BE2C (cell line): ENCODE measurements at regions not wholly inside any gene's neighbourhood (a gene's known extent, or its start where the extent isn't known, plus 50 kb on each side); places are given as distances from the start of the nearest gene placed in this dataset.

Source experiments
- DNase-seq: peaks from one replicate; pipeline ENCODE4 v3.0.0-alpha.2; 2020
- H3K27me3 ChIP-seq: fragments of 250-450 bp; sonication (Bioruptor Pico); 2 replicates; pipeline ENCODE4 v1.5.1; 2020; ENCODE audit warnings: mild to moderate bottlenecking
- H3K36me3 ChIP-seq: fragments of 250-450 bp; sonication (Bioruptor Pico); 2 replicates; pipeline ENCODE4 v1.5.1; 2020; ENCODE audit warnings: mild to moderate bottlenecking
- H3K4me1 ChIP-seq: fragments of 250-450 bp; sonication (Bioruptor Pico); 2 replicates; pipeline ENCODE4 v1.5.1; 2020
- H3K4me3 ChIP-seq: 2 replicates; pipeline ENCODE4 v1.5.1; 2011; ENCODE audit warnings: low read depth, low read length
- H3K9me3 ChIP-seq: fragments of 250-450 bp; sonication (Bioruptor Pico); 2 replicates; pipeline ENCODE4 v1.5.1; 2020
- CTCF ChIP-seq: IDR thresholded peaks from 2 replicates; pipeline ENCODE4 v1.5.1; 2012; ENCODE audit warnings: mild to moderate bottlenecking, low read depth, low read length

- Histone ChIP-seq H3K36me3 (no peaks in the 10 kb centered on the region), H3K27me3 (no peaks in the 10 kb centered on the region), H3K9me3 (no peaks in the 10 kb centered on the region), H3K4me1 (no peaks in the 10 kb centered on the region), H3K4me3 (no peak overlapping the region)
- TF ChIP-seq CTCF: no peak
- DNase-seq: no peak
These were observed 380.0 kb downstream of the NR2F1-AS1 start for GRCh38 chr5:93201061-93201460.

GRCh38 chr5:93196986-93197385 lies 384.0 kb downstream of the NR2F1-AS1 start:
- Histone ChIP-seq H3K27me3 (no peaks in the 10 kb centered on the region), H3K4me3 (no peak overlapping the region), H3K4me1 (peaks cover 9% of the 10 kb centered on the region), H3K9me3 (no peaks in the 10 kb centered on the region), H3K36me3 (no peaks in the 10 kb centered on the region)
- TF ChIP-seq CTCF: no peak
- DNase-seq: no peak

- H3K4me3 ChIP-seq: no peak overlapping the region
- no peak for TF ChIP-seq CTCF
- H3K4me1 ChIP-seq: peaks cover 9% of the 10 kb centered on the region
- no peak for DNase-seq
- H3K9me3 ChIP-seq: no peaks in the 10 kb centered on the region
- H3K36me3 ChIP-seq: no peaks in the 10 kb centered on the region
- H3K27me3 ChIP-seq: no peaks in the 10 kb centered on the region
These were observed 387.3 kb downstream of the NR2F1-AS1 start for GRCh38 chr5:93193431-93194347.

- Histone ChIP-seq H3K4me3 (no peak overlapping the region), H3K36me3 (no peaks in the 10 kb centered on the region), H3K4me1 (peaks cover 9% of the 10 kb centered on the region), H3K27me3 (no peaks in the 10 kb centered on the region), H3K9me3 (no peaks in the 10 kb centered on the region)
- TF ChIP-seq CTCF: no peak
- no peak for DNase-seq
These were observed 388.3 kb downstream of the NR2F1-AS1 start for GRCh38 chr5:93192683-93193082.

GRCh38 chr5:93192087-93192486 lies 388.9 kb downstream of the NR2F1-AS1 start:
- DNase-seq: no peak
- Histone ChIP-seq H3K36me3 (no peaks in the 10 kb centered on the region), H3K4me1 (peaks cover 9% of the 10 kb centered on the region), H3K4me3 (no peak overlapping the region), H3K9me3 (no peaks in the 10 kb centered on the region), H3K27me3 (no peaks in the 10 kb centered on the region)
- no peak for TF ChIP-seq CTCF
